Vagina (tissue), 2 donors: ENCODE measurements at regions not wholly inside any gene's neighbourhood (a gene's known extent, or its start where the extent isn't known, plus 50 kb on each side); places are given as distances from the start of the nearest gene placed in this dataset.

Experiments
- DNase-seq, 2 donors: peaks; one replicate each; pipeline ENCODE4 v3.0.0-alpha.2; 2017; ENCODE audit errors: extremely low spot score in 2 of 2
- H3K27ac ChIP-seq: fragments of 200-600 bp; sonication (generic); one replicate; pipeline ENCODE4 v1.5.1; 2019
- H3K27me3 ChIP-seq: fragments of 200-600 bp; sonication (generic); one replicate; pipeline ENCODE4 v1.5.1; 2019
- H3K36me3 ChIP-seq, 2 donors: fragments of 200-600 bp; sonication (generic); one replicate each; pipeline ENCODE4 v1.5.1; 2017 to 2019
- H3K4me1 ChIP-seq: fragments of 200-600 bp; sonication (generic); one replicate; pipeline ENCODE4 v1.5.1; 2019
- H3K4me3 ChIP-seq, 2 donors: fragments of 200-600 bp; sonication (generic); 1 replicate in 1 of 2; 2 replicates in 1 of 2; pipeline ENCODE4 v1.5.1; 2016 to 2019
- H3K9me3 ChIP-seq: fragments of 200-600 bp; sonication (generic); one replicate; pipeline ENCODE4 v1.5.1; 2019
- POLR2A ChIP-seq, 2 donors: fragments of 450-650 bp; IDR thresholded peaks; one replicate each; pipeline ENCODE4 v1.6.1; 2017; ENCODE audit warnings: antibody characterized with exemption in 2 of 2, mild to moderate bottlenecking in 2 of 2, moderate library complexity in 2 of 2
- POLR2AphosphoS5 ChIP-seq, 2 donors: sonication (generic); formaldehyde crosslinking; IDR thresholded peaks; one replicate each; pipeline ENCODE4 v1.9.0; 2017; ENCODE audit warnings: antibody characterized with exemption in 2 of 2, mild to moderate bottlenecking in 2 of 2, low read depth in 1 of 2; ENCODE audit not compliant: insufficient read depth in 1 of 2
- intact Hi-C: fragments of 100-400 bp; cut with DNase I; formaldehyde crosslinking; loops from one replicate; pipeline ENCODE4 v1.15.1; 2023
- TF ChIP-seq, protein P1 (sequence below), 3 experiments: fragments of 450-650 bp in 2 of 3; fragments of 200-600 bp in 1 of 3; sonication (generic) in 1 of 3; IDR thresholded peaks; one replicate each; pipeline ENCODE4 v1.5.1; 2017 to 2019; ENCODE audit warnings: antibody characterized with exemption in 3 of 3, mild to moderate bottlenecking in 2 of 3, moderate library complexity in 2 of 3

DNA sequence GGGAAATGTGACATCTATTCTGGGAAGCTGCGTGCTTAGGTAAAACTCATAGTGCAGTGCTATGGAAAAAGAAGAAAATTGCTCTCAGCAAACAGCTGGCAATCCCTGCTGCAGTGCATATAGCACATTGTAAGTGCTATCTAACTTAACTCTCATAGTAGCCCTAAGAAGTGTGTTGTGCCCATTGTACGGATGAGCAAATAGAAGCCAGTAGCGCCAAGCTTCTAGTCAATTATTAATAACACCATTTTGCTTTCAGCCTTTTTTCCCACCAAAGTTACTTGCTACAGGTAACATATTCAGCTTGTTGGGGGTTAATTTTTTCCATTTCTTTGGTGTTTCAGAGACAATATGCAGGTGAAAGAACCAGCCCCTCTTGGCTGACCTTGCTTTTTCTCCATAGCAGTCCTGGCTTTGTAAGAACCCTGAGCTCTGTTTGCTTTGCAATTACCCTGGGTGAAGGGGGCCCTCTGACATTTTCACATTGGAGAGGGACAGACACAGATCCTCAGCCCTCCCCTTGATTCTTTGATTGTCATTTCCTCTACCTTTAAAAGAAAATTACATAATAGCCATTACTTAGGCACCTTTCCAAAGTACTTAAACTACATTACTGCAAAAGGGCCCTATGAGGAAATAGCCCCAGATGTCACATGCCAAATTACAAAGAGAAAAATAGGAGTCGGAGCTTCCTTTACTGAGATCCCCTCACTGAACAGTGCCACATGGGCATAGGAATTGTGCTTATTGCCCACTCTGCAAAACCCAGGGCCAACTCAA lies 576.2 kb upstream of the TBX3 start:
- Histone ChIP-seq H3K4me3 (no peak overlapping the region), H3K4me1 (no peaks in the 10 kb centered on the region), H3K36me3 (no peaks in the 10 kb centered on the region), H3K27ac (no peak overlapping the region), H3K9me3 (no peaks in the 10 kb centered on the region), H3K27me3 (no peaks in the 10 kb centered on the region)
- intact Hi-C loops: no loop called here
- no peak for DNase-seq
- TF ChIP-seq, protein P1, sequence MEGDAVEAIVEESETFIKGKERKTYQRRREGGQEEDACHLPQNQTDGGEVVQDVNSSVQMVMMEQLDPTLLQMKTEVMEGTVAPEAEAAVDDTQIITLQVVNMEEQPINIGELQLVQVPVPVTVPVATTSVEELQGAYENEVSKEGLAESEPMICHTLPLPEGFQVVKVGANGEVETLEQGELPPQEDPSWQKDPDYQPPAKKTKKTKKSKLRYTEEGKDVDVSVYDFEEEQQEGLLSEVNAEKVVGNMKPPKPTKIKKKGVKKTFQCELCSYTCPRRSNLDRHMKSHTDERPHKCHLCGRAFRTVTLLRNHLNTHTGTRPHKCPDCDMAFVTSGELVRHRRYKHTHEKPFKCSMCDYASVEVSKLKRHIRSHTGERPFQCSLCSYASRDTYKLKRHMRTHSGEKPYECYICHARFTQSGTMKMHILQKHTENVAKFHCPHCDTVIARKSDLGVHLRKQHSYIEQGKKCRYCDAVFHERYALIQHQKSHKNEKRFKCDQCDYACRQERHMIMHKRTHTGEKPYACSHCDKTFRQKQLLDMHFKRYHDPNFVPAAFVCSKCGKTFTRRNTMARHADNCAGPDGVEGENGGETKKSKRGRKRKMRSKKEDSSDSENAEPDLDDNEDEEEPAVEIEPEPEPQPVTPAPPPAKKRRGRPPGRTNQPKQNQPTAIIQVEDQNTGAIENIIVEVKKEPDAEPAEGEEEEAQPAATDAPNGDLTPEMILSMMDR (IDR thresholded peaks at IDR 0.05): no peak
- TF ChIP-seq POLR2A (IDR thresholded peaks at IDR 0.05) (no peak), POLR2AphosphoS5 (IDR thresholded peaks at IDR 0.05; ENCODE audit: insufficient read depth in 1 of 2, low read depth in 1 of 2) (no peak)

DNA sequence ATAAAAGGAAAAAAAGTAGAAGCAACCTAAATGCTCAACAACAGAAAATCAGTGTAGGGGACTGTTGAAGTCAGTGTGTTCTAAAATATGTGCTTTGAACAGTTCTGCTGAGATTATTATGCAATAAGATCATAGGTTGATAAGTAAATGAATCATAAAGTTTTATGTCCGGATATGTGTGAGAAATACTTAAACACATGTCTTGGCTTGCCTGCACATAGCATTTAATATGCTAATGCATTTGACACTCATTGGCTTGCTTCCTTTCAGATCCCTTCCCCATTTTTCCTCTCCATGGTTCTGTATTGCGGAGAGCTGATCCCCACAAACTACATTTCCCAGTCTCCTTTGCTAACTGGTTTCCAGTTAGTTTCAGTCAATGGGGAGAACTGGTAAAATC lies 573.8 kb upstream of the TBX3 start:
- H3K36me3 ChIP-seq: no peaks in the 10 kb centered on the region
- intact Hi-C loops: no loop called here
- no peak for DNase-seq
- no peak overlapping the region for H3K4me3 ChIP-seq
- no peaks in the 10 kb centered on the region for H3K9me3 ChIP-seq
- peak in 1 of 2 donors; percentile 56 for TF ChIP-seq POLR2AphosphoS5 (IDR thresholded peaks at IDR 0.05; ENCODE audit: insufficient read depth in 1 of 2, low read depth in 1 of 2)
- no peak for TF ChIP-seq POLR2A (IDR thresholded peaks at IDR 0.05)
- TF ChIP-seq, protein P1 (IDR thresholded peaks at IDR 0.05): no peak
- H3K27me3 ChIP-seq: no peaks in the 10 kb centered on the region
- H3K4me1 ChIP-seq: no peaks in the 10 kb centered on the region
- no peak overlapping the region for H3K27ac ChIP-seq

DNA sequence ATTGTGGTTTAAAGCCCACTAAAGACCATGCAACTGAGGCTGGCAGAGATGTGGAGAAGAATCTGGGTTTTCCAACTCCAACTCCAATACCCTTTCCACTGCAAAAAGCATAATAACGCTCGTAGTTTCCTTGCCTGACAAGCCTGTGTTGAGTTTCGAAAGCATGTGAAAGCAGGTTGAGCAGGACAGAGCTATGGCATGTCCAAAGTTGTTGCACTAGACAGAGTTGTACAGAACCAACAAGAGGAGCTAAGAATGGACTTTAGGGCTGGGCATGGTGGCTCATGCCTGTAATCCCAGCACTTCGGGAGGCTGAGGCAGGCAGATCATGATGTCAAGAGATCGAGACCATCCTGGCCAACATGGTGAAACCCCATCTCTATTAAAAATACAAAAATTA lies 572.0 kb upstream of the TBX3 start:
- no peak overlapping the region for H3K4me3 ChIP-seq
- DNase-seq: no peak
- no peak overlapping the region for H3K27ac ChIP-seq
- no peaks in the 10 kb centered on the region for H3K36me3 ChIP-seq
- TF ChIP-seq POLR2AphosphoS5 (IDR thresholded peaks at IDR 0.05; ENCODE audit: insufficient read depth in 1 of 2, low read depth in 1 of 2): no peak
- no peak for TF ChIP-seq POLR2A (IDR thresholded peaks at IDR 0.05)
- TF ChIP-seq, protein P1 (IDR thresholded peaks at IDR 0.05): no peak
- no peaks in the 10 kb centered on the region for H3K27me3 ChIP-seq
- no peaks in the 10 kb centered on the region for H3K4me1 ChIP-seq
- intact Hi-C loops: no loop called here
- H3K9me3 ChIP-seq: no peaks in the 10 kb centered on the region

DNA sequence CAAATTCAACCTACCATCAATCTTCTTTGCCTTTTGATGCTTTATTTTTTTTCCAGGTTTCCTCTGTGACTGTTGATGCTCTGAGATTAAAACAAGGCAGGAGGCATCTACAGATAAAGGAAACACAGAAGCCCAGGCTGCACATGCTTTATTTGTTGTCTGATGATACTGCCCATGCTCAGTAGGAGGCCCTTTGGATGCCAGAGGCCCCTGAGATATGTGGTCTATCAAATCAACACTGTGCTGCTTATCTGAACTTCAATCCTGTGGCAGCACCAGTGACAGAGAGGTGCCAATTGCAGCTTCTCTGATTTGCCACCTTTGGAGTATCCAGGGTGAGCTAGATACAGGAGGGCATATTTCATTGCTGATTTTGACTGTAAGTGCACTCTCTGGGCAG lies 571.3 kb upstream of the TBX3 start:
- Histone ChIP-seq H3K27ac (no peak overlapping the region), H3K4me3 (no peak overlapping the region), H3K9me3 (no peaks in the 10 kb centered on the region), H3K36me3 (no peaks in the 10 kb centered on the region), H3K27me3 (no peaks in the 10 kb centered on the region), H3K4me1 (no peaks in the 10 kb centered on the region)
- TF ChIP-seq POLR2AphosphoS5 (IDR thresholded peaks at IDR 0.05; ENCODE audit: insufficient read depth in 1 of 2, low read depth in 1 of 2) (no peak), POLR2A (IDR thresholded peaks at IDR 0.05) (no peak)
- TF ChIP-seq, protein P1 (IDR thresholded peaks at IDR 0.05): no peak
- intact Hi-C loops: no loop called here
- DNase-seq: no peak

DNA sequence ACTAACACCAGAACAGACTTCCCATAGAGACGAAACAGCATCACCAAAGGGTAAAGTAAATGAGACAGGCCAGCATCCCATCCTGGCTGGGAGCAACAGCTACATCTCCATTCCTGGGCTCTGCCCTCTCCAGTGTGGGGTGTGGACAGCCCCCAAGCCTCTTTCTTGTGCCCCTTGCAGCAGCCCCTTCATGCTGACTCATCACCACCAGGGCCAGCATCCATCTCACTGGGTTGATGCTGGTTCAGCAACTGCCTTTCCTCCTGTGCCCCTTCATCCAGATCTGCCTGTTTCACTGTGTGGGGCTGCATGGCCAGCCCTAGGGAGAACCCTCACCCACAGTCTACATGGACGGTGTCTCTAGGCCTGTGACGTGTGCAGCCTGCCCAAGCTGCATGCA lies 569.1 kb upstream of the TBX3 start:
- no peaks in the 10 kb centered on the region for H3K36me3 ChIP-seq

More for the DNA sequence above, 569.1 kb upstream of the TBX3 start:
- no peaks in the 10 kb centered on the region for H3K27me3 ChIP-seq
- no peak overlapping the region for H3K27ac ChIP-seq
- H3K4me1 ChIP-seq: no peaks in the 10 kb centered on the region
- DNase-seq: no peak
- TF ChIP-seq POLR2A (IDR thresholded peaks at IDR 0.05) (no peak), POLR2AphosphoS5 (IDR thresholded peaks at IDR 0.05; ENCODE audit: insufficient read depth in 1 of 2, low read depth in 1 of 2) (no peak)
- TF ChIP-seq, protein P1 (IDR thresholded peaks at IDR 0.05): no peak
- intact Hi-C loops: no loop called here
- no peaks in the 10 kb centered on the region for H3K9me3 ChIP-seq
- no peak overlapping the region for H3K4me3 ChIP-seq
